ENCODE measurements at regions not wholly inside any gene's neighbourhood (a gene's known extent, or its start where the extent isn't known, plus 50 kb on each side); places are given as distances from the start of the nearest gene placed in this dataset.

- H3K9ac ChIP-seq (ENCODE audit: low read length): no peak overlapping the region
- DNase-seq (ENCODE audit: low read depth, low spot score) (no peak), ATAC-seq (no peak)
Measured at GRCh38 chr14:61616524-61617185, 78.7 kb upstream of the HIF1A start.

More at GRCh38 chr14:61616524-61617185, 78.7 kb upstream of the HIF1A start:
- H3K36me3 ChIP-seq (ENCODE audit: control insufficient read depth in 1 of 2, insufficient read depth in 2 of 2, low read length in 2 of 2): no peaks in the 10 kb centered on the region
- ChIA-PET POLR2A (no interaction called here), CTCF (no interaction called here), RAD21 (ENCODE audit: low non-redundant PET in 1 of 2, low total read pairs in 2 of 2, uncharacterized antibody in 2 of 2, unreplicated experiment in 2 of 2) (no interaction called here)
- no peaks in the 10 kb centered on the region for H3K27me3 ChIP-seq (ENCODE audit: insufficient read depth, low read length)
- TF ChIP-seq REST (IDR thresholded peaks at IDR 0.05; ENCODE audit: low read depth) (no peak), EZH2phosphoT487 (IDR thresholded peaks at IDR 0.05; ENCODE audit: borderline replicate concordance) (no peak), SP1 (IDR thresholded peaks at IDR 0.05; ENCODE audit: low read depth) (no peak), ZFX (IDR thresholded peaks at IDR 0.05) (no peak), EGR1 (IDR thresholded peaks at IDR 0.05; ENCODE audit: low read depth) (no peak), MAX (IDR thresholded peaks at IDR 0.05) (no peak), ELF1 (IDR thresholded peaks at IDR 0.05; ENCODE audit: borderline replicate concordance, low read depth) (no peak), FOSL1 (IDR thresholded peaks at IDR 0.05; ENCODE audit: low read depth) (no peak), POLR2A (IDR thresholded peaks at IDR 0.05; ENCODE audit: borderline replicate concordance, extremely low read depth, insufficient read depth, insufficient read length) (no peak)
- intact Hi-C loops (cut with micrococcal nuclease): no loop called here
- H4K20me1 ChIP-seq (ENCODE audit: insufficient read depth): no peaks in the 10 kb centered on the region
- H3K4me2 ChIP-seq (ENCODE audit: low read length): no peak overlapping the region
- BruUV-seq (replicated peaks): no TSS peak
- H2AFZ ChIP-seq (ENCODE audit: low read depth, low read length, poor library complexity, severe bottlenecking): no peak overlapping the region
- H3K79me2 ChIP-seq (ENCODE audit: insufficient read depth, low read length): no peaks in the 10 kb centered on the region
- no peaks in the 10 kb centered on the region for H3K9me3 ChIP-seq (ENCODE audit: control insufficient read depth in 1 of 2, insufficient read depth in 1 of 2, low read depth in 1 of 2, low read length in 2 of 2)
- H3K27ac ChIP-seq (ENCODE audit: low read depth, low read length): no peak overlapping the region
- peaks cover 2 to 5% of the 10 kb centered on the region in 2 experiments; a peak in 2 of 4 replicates for H3K4me1 ChIP-seq (ENCODE audit: control insufficient read depth in 1 of 2, insufficient read depth in 2 of 2, low read length in 2 of 2)
- no peak overlapping the region for H3K4me3 ChIP-seq (replicated peaks in 1 of 2; ENCODE audit: low read depth in 1 of 2, low read length in 2 of 2)
- no peaks in the 10 kb centered on the region; the same call in 1 of the 2 replicates for H3K9me2 ChIP-seq (ENCODE audit: insufficient read depth)
